Progenitor cell of endocrine pancreas (in vitro differentiated cells): ENCODE measurements at regions not wholly inside any gene's neighbourhood (a gene's known extent, or its start where the extent isn't known, plus 50 kb on each side); places are given as distances from the start of the nearest gene placed in this dataset.

Experiments used
- DNase-seq: peaks from one replicate; pipeline ENCODE4 v3.0.0; 2021; ENCODE audit warnings: low spot score; ENCODE audit not compliant: unreplicated experiment
- H3K27ac Mint-ChIP-seq: 2 replicates; pipeline ENCODE4 v1.8.0; 2021; ENCODE audit warnings: mild to moderate bottlenecking, moderate library complexity, mixed read lengths
- H3K27me3 Mint-ChIP-seq: 2 replicates; pipeline ENCODE4 v1.8.0; 2021; ENCODE audit warnings: mixed read lengths
- H3K36me3 Mint-ChIP-seq: 2 replicates; pipeline ENCODE4 v1.8.0; 2022; ENCODE audit warnings: mixed read lengths; ENCODE audit not compliant: insufficient read depth
- H3K4me1 Mint-ChIP-seq: 2 replicates; pipeline ENCODE4 v1.8.0; 2021; ENCODE audit warnings: low read depth, mixed read lengths
- H3K4me3 Mint-ChIP-seq: 2 replicates; pipeline ENCODE4 v1.8.0; 2021; ENCODE audit warnings: low read depth, mild to moderate bottlenecking, moderate library complexity, mixed read lengths
- H3K9me3 Mint-ChIP-seq: 2 replicates; pipeline ENCODE4 v1.8.0; 2021; ENCODE audit warnings: low read depth, mixed read lengths
- CTCF ChIP-seq: fragments of 200-600 bp; sonication (generic); IDR thresholded peaks from one replicate; pipeline ENCODE4 v1.5.0; 2021; ENCODE audit warnings: antibody characterized with exemption, mild to moderate bottlenecking; ENCODE audit not compliant: unreplicated experiment

- H3K4me1 Mint-ChIP-seq: no peaks in the 10 kb centered on the region
- H3K27me3 Mint-ChIP-seq: no peaks in the 10 kb centered on the region
- H3K9me3 Mint-ChIP-seq: no peaks in the 10 kb centered on the region
- H3K4me3 Mint-ChIP-seq: no peak overlapping the region
- no peaks in the 10 kb centered on the region for H3K36me3 Mint-ChIP-seq
- no peak for DNase-seq
- H3K27ac Mint-ChIP-seq: no peak overlapping the region
- no peak for TF ChIP-seq CTCF
Measured at GRCh38 chr13:83557845-83558244, 324.4 kb downstream of the SLITRK1 start.

GRCh38 chr13:83549671-83550070, 332.6 kb downstream of the SLITRK1 start:
- no peak for TF ChIP-seq CTCF
- Mint-ChIP-seq H3K4me1 (no peaks in the 10 kb centered on the region), H3K27me3 (no peaks in the 10 kb centered on the region), H3K9me3 (no peaks in the 10 kb centered on the region), H3K36me3 (no peaks in the 10 kb centered on the region), H3K27ac (no peak overlapping the region), H3K4me3 (no peak overlapping the region)
- no peak for DNase-seq

- no peaks in the 10 kb centered on the region for H3K36me3 Mint-ChIP-seq
- no peak for DNase-seq
- no peak overlapping the region for H3K27ac Mint-ChIP-seq
- no peaks in the 10 kb centered on the region for H3K4me1 Mint-ChIP-seq
- H3K9me3 Mint-ChIP-seq: no peaks in the 10 kb centered on the region
- TF ChIP-seq CTCF: no peak
- H3K4me3 Mint-ChIP-seq: no peak overlapping the region
- no peaks in the 10 kb centered on the region for H3K27me3 Mint-ChIP-seq
Measured at GRCh38 chr13:83547043-83547442, 335.2 kb downstream of the SLITRK1 start.

- H3K4me1 Mint-ChIP-seq: no peaks in the 10 kb centered on the region
- H3K4me3 Mint-ChIP-seq: no peak overlapping the region
- no peaks in the 10 kb centered on the region for H3K9me3 Mint-ChIP-seq
- DNase-seq: no peak
- H3K36me3 Mint-ChIP-seq: no peaks in the 10 kb centered on the region
- no peak overlapping the region for H3K27ac Mint-ChIP-seq
- no peaks in the 10 kb centered on the region for H3K27me3 Mint-ChIP-seq
- no peak for TF ChIP-seq CTCF
Measured at GRCh38 chr13:83546476-83546875, 335.8 kb downstream of the SLITRK1 start.

- DNase-seq: no peak
- H3K4me1 Mint-ChIP-seq: no peaks in the 10 kb centered on the region
- TF ChIP-seq CTCF: no peak
- H3K36me3 Mint-ChIP-seq: no peaks in the 10 kb centered on the region
- H3K27me3 Mint-ChIP-seq: no peaks in the 10 kb centered on the region
- H3K27ac Mint-ChIP-seq: no peak overlapping the region
- peaks cover 4% of the 10 kb centered on the region for H3K9me3 Mint-ChIP-seq
- H3K4me3 Mint-ChIP-seq: no peak overlapping the region
Measured at GRCh38 chr13:83538636-83539035, 343.6 kb downstream of the SLITRK1 start.
